HUES48 (cell line): ENCODE measurements at regions not wholly inside any gene's neighbourhood (a gene's known extent, or its start where the extent isn't known, plus 50 kb on each side); places are given as distances from the start of the nearest gene placed in this dataset.

Experiments
- H3K27ac ChIP-seq: one replicate; pipeline ENCODE4 v1.7.0; 2013; ENCODE audit warnings: low read depth, low read length, inconsistent platforms
- H3K27me3 ChIP-seq: 2 replicates; pipeline ENCODE4 v1.6.1; 2013; ENCODE audit warnings: mild to moderate bottlenecking, low read length; ENCODE audit not compliant: control insufficient read depth, insufficient read depth
- H3K36me3 ChIP-seq: 2 replicates; pipeline ENCODE4 v1.6.1; 2013; ENCODE audit warnings: low read length; ENCODE audit not compliant: control insufficient read depth, insufficient read depth
- H3K4me1 ChIP-seq: 2 replicates; pipeline ENCODE4 v1.6.1; 2013; ENCODE audit warnings: mild to moderate bottlenecking, low read length; ENCODE audit not compliant: control insufficient read depth, insufficient read depth
- H3K4me3 ChIP-seq: 2 replicates; pipeline ENCODE4 v1.5.1; 2013; ENCODE audit warnings: mild to moderate bottlenecking, low read depth, low read length
- H3K9ac ChIP-seq: 2 replicates; pipeline ENCODE4 v1.6.1; 2013; ENCODE audit warnings: mild to moderate bottlenecking, low read depth, low read length, moderate library complexity
- H3K9me3 ChIP-seq: 2 replicates; pipeline ENCODE4 v1.6.1; 2013; ENCODE audit warnings: low read length; ENCODE audit not compliant: control insufficient read depth, insufficient read depth

- no peak overlapping the region for H3K27ac ChIP-seq
These were observed 538.7 kb upstream of the MGMT start for GRCh38 chr10:128928231-128928836.

GRCh38 chr10:128929131-128929530, 537.9 kb upstream of the MGMT start:
- Histone ChIP-seq H3K27ac (no peak overlapping the region), H3K27me3 (no peaks in the 10 kb centered on the region), H3K9ac (no peak overlapping the region), H3K9me3 (no peaks in the 10 kb centered on the region), H3K4me3 (no peak overlapping the region), H3K36me3 (no peaks in the 10 kb centered on the region), H3K4me1 (no peaks in the 10 kb centered on the region)

More at GRCh38 chr10:128928231-128928836, 538.7 kb upstream of the MGMT start:
- H3K4me1 ChIP-seq, result no peaks in the 10 kb centered on the region
- H3K4me3 ChIP-seq, result no peak overlapping the region
- no peaks in the 10 kb centered on the region for H3K9me3 ChIP-seq
- no peak overlapping the region for H3K9ac ChIP-seq
- no peaks in the 10 kb centered on the region for H3K36me3 ChIP-seq
- no peaks in the 10 kb centered on the region for H3K27me3 ChIP-seq

GRCh38 chr10:128929767-128930166, 537.3 kb upstream of the MGMT start:
- no peaks in the 10 kb centered on the region for H3K27me3 ChIP-seq
- H3K4me3 ChIP-seq, result no peak overlapping the region
- no peak overlapping the region for H3K9ac ChIP-seq
- H3K36me3 ChIP-seq, result no peaks in the 10 kb centered on the region
- H3K4me1 ChIP-seq, result no peaks in the 10 kb centered on the region
- no peaks in the 10 kb centered on the region for H3K9me3 ChIP-seq
- H3K27ac ChIP-seq, result no peak overlapping the region

GRCh38 chr10:128930515-128930914, 536.5 kb upstream of the MGMT start:
- H3K4me1 ChIP-seq, result no peaks in the 10 kb centered on the region
- H3K27ac ChIP-seq, result no peak overlapping the region
- no peaks in the 10 kb centered on the region for H3K27me3 ChIP-seq
- no peak overlapping the region for H3K9ac ChIP-seq
- no peak overlapping the region for H3K4me3 ChIP-seq
- H3K36me3 ChIP-seq, result no peaks in the 10 kb centered on the region
- H3K9me3 ChIP-seq, result no peaks in the 10 kb centered on the region

- no peak overlapping the region for H3K27ac ChIP-seq
- H3K4me1 ChIP-seq, result no peaks in the 10 kb centered on the region
- H3K9me3 ChIP-seq, result no peaks in the 10 kb centered on the region
- no peaks in the 10 kb centered on the region for H3K36me3 ChIP-seq
- no peak overlapping the region for H3K4me3 ChIP-seq
- no peak overlapping the region for H3K9ac ChIP-seq
- no peaks in the 10 kb centered on the region for H3K27me3 ChIP-seq
These were observed 534.8 kb upstream of the MGMT start for GRCh38 chr10:128932071-128932820.

- Histone ChIP-seq H3K27me3 (no peaks in the 10 kb centered on the region), H3K27ac (no peak overlapping the region), H3K9me3 (no peaks in the 10 kb centered on the region), H3K9ac (no peak overlapping the region), H3K36me3 (no peaks in the 10 kb centered on the region), H3K4me1 (no peaks in the 10 kb centered on the region), H3K4me3 (no peak overlapping the region)
These were observed 532.5 kb upstream of the MGMT start for GRCh38 chr10:128934492-128934891.

- H3K27me3 ChIP-seq, result no peaks in the 10 kb centered on the region
- no peaks in the 10 kb centered on the region for H3K36me3 ChIP-seq
- H3K9ac ChIP-seq, result no peak overlapping the region
- no peaks in the 10 kb centered on the region for H3K9me3 ChIP-seq
- no peak overlapping the region for H3K27ac ChIP-seq
- H3K4me1 ChIP-seq, result no peaks in the 10 kb centered on the region
- no peak overlapping the region for H3K4me3 ChIP-seq
These were observed 530.6 kb upstream of the MGMT start for GRCh38 chr10:128936392-128936791.

GRCh38 chr10:128938558-128938957, 528.5 kb upstream of the MGMT start:
- no peaks in the 10 kb centered on the region for H3K4me1 ChIP-seq
- H3K36me3 ChIP-seq, result no peaks in the 10 kb centered on the region
- H3K27me3 ChIP-seq, result no peaks in the 10 kb centered on the region
- no peak overlapping the region for H3K9ac ChIP-seq
- no peak overlapping the region for H3K4me3 ChIP-seq
- no peak overlapping the region for H3K27ac ChIP-seq
- H3K9me3 ChIP-seq, result no peaks in the 10 kb centered on the region

- Histone ChIP-seq H3K36me3 (no peaks in the 10 kb centered on the region), H3K4me3 (no peak overlapping the region), H3K4me1 (no peaks in the 10 kb centered on the region), H3K9me3 (no peaks in the 10 kb centered on the region), H3K9ac (no peak overlapping the region), H3K27ac (no peak overlapping the region), H3K27me3 (no peaks in the 10 kb centered on the region)
These were observed 527.0 kb upstream of the MGMT start for GRCh38 chr10:128940081-128940480.

GRCh38 chr10:128943111-128943510, 523.9 kb upstream of the MGMT start:
- Histone ChIP-seq H3K27ac (no peak overlapping the region), H3K4me3 (no peak overlapping the region), H3K36me3 (no peaks in the 10 kb centered on the region), H3K27me3 (no peaks in the 10 kb centered on the region), H3K4me1 (no peaks in the 10 kb centered on the region), H3K9me3 (no peaks in the 10 kb centered on the region), H3K9ac (no peak overlapping the region)

- Histone ChIP-seq H3K4me3 (no peak overlapping the region), H3K27ac (no peak overlapping the region), H3K27me3 (no peaks in the 10 kb centered on the region), H3K9me3 (no peaks in the 10 kb centered on the region), H3K4me1 (no peaks in the 10 kb centered on the region), H3K9ac (no peak overlapping the region), H3K36me3 (no peaks in the 10 kb centered on the region)
These were observed 521.6 kb upstream of the MGMT start for GRCh38 chr10:128945398-128945797.
